Gastrocnemius medialis (tissue), 4 donors: ENCODE measurements at regions not wholly inside any gene's neighbourhood (a gene's known extent, or its start where the extent isn't known, plus 50 kb on each side); places are given as distances from the start of the nearest gene placed in this dataset.

Source experiments
- POLR2A ChIP-seq, 2 donors: fragments of 450-650 bp; IDR thresholded peaks; one replicate each; pipeline ENCODE4 v1.6.1; 2017; ENCODE audit warnings: antibody characterized with exemption in 2 of 2, mild to moderate bottlenecking in 2 of 2, moderate library complexity in 2 of 2
- TF ChIP-seq, protein P1 (sequence below), 5 experiments: fragments of 450-650 bp in 3 of 5; fragments of 200-600 bp in 2 of 5; sonication (generic) in 2 of 5; IDR thresholded peaks in 4 of 5; conservative IDR thresholded peaks in 1 of 5; 1 replicate in 4 of 5; 2 replicates in 1 of 5; pipeline ENCODE4 v1.5.1; 2016 to 2019; ENCODE audit warnings: antibody characterized with exemption in 5 of 5, mild to moderate bottlenecking in 3 of 5, moderate library complexity in 3 of 5

DNA sequence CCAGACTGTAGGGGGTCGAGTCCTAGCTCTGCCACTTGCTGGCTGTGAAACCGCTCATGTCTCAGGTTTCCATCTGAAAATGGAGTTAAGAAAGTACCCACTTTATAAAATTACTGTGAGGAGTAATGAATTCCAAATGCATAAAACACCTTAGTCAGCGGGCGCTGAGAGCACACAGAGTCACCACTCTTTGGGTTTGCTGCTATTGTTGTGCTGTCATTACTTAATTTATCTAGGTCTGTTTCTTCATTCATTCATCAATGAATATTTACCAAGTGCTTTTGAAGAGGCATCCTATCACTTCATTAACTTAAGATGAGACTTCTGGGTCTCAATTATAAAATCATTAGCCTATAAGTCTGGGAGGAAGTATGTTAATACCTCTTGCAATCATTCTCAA lies 317.3 kb downstream of the FBXW7 start:
- TF ChIP-seq, protein P1, sequence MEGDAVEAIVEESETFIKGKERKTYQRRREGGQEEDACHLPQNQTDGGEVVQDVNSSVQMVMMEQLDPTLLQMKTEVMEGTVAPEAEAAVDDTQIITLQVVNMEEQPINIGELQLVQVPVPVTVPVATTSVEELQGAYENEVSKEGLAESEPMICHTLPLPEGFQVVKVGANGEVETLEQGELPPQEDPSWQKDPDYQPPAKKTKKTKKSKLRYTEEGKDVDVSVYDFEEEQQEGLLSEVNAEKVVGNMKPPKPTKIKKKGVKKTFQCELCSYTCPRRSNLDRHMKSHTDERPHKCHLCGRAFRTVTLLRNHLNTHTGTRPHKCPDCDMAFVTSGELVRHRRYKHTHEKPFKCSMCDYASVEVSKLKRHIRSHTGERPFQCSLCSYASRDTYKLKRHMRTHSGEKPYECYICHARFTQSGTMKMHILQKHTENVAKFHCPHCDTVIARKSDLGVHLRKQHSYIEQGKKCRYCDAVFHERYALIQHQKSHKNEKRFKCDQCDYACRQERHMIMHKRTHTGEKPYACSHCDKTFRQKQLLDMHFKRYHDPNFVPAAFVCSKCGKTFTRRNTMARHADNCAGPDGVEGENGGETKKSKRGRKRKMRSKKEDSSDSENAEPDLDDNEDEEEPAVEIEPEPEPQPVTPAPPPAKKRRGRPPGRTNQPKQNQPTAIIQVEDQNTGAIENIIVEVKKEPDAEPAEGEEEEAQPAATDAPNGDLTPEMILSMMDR (IDR thresholded peaks at IDR 0.05 in 4 of 5, conservative IDR thresholded peaks at IDR 0.05 in 1 of 5) = no peak
- no peak for TF ChIP-seq POLR2A (IDR thresholded peaks at IDR 0.05)
